HFF-Myc (cell line): ENCODE measurements at regions not wholly inside any gene's neighbourhood (a gene's known extent, or its start where the extent isn't known, plus 50 kb on each side); places are given as distances from the start of the nearest gene placed in this dataset.
A peak's percentile ranks its signal among the peaks of the same experiment; 100 is the strongest.
"Not testable (repeated sequence)": the region's sequence is repeated elsewhere in the genome, so short reads cannot be mapped to it uniquely, and the experiment has no call there.

ENCODE experiments used
- DNase-seq: peaks from one replicate; pipeline ENCODE4 v3.0.0-alpha.2; 2011; ENCODE audit warnings: low read depth; ENCODE audit errors: extremely low read depth
- H3K4me3 ChIP-seq: replicated peaks from 2 replicates; pipeline ENCODE4 v1.5.1; 2011; ENCODE audit warnings: low read depth, mild to moderate bottlenecking, control low read depth, low read length
- CTCF ChIP-seq: IDR thresholded peaks from 2 replicates; pipeline ENCODE4 v1.5.1; 2012; ENCODE audit warnings: mild to moderate bottlenecking, low read depth, low read length, control low read depth; ENCODE audit errors: missing control alignments

- H3K4me3 ChIP-seq = no peak overlapping the region
- TF ChIP-seq CTCF = no peak
- no peak for DNase-seq
These were observed 57.0 kb downstream of the MSTN start for GRCh38 chr2:190005513-190005912.

- TF ChIP-seq CTCF = no peak
- DNase-seq = no peak
- no peak overlapping the region for H3K4me3 ChIP-seq
These were observed 62.9 kb downstream of the MSTN start for GRCh38 chr2:189999661-190000060.

- DNase-seq, H3K4me3 ChIP-seq: not testable (repeated sequence)
These were observed 63.9 kb downstream of the MSTN start for GRCh38 chr2:189998665-189999064.

GRCh38 chr2:189997016-189997415, 65.5 kb downstream of the MSTN start:
- DNase-seq = no peak
- H3K4me3 ChIP-seq = no peak overlapping the region
- no peak for TF ChIP-seq CTCF

GRCh38 chr2:189995679-189996078, 66.8 kb downstream of the MSTN start:
- no peak overlapping the region for H3K4me3 ChIP-seq
- no peak for DNase-seq
- no peak for TF ChIP-seq CTCF

- no peak for DNase-seq
- peak; percentile 60 for TF ChIP-seq CTCF
- no peak overlapping the region for H3K4me3 ChIP-seq
These were observed 79.6 kb downstream of the MSTN start for GRCh38 chr2:189982780-189983394.

GRCh38 chr2:189982087-189982486, 80.4 kb downstream of the MSTN start:
- DNase-seq = no peak
- no peak overlapping the region for H3K4me3 ChIP-seq
- no peak for TF ChIP-seq CTCF

- not testable (repeated sequence) for H3K4me3 ChIP-seq, DNase-seq
These were observed 86.0 kb downstream of the MSTN start for GRCh38 chr2:189976488-189976887.
